GM12878 (cell line): ENCODE measurements at regions not wholly inside any gene's neighbourhood (a gene's known extent, or its start where the extent isn't known, plus 50 kb on each side); places are given as distances from the start of the nearest gene placed in this dataset.

Experiments
- ATAC-seq: fragments of 200-7000 bp; cut with Tn5 transposase; 3 replicates; pipeline ENCODE4 v1.9.1; 2020; ENCODE audit warnings: mild to moderate bottlenecking, moderate library complexity
- BruUV-seq: library from RNA; stranded (reverse); fragments of 400-500 nt; replicated peaks from 2 replicates; lab custom pipeline; 2021; lab: Mats Ljungman, UMichigan
- CTCF ChIA-PET: fragments of 300-600 bp; sonication (Branson Sonifier 250); formaldehyde crosslinking; extraction: SDS; loops from one replicate; lab custom pipeline; 2021; ENCODE audit warnings: inconsistent platforms; lab: Yijun Ruan, JAX
- POLR2A ChIA-PET: fragments of 350-600 bp; formaldehyde crosslinking; extraction: SDS; loops from one replicate; lab custom pipeline; 2021; ENCODE audit warnings: inconsistent platforms; lab: Charles Lee
- RAD21 ChIA-PET: fragments of 300-600 bp; sonication (Branson Sonifier 250); formaldehyde crosslinking; loops from one replicate; lab custom pipeline; 2023; ENCODE audit warnings: antibody characterized with exemption; ENCODE audit not compliant: unreplicated experiment; lab: Charles Lee
- SMC1A ChIA-PET: fragments of 300-600 bp; sonication (Branson Sonifier 250); formaldehyde crosslinking; loops from one replicate; lab custom pipeline; 2023; ENCODE audit not compliant: unreplicated experiment, uncharacterized antibody; lab: Charles Lee
- DNase-seq: peaks from one replicate; pipeline ENCODE4 v3.0.0-alpha.2; 2011; ENCODE audit warnings: low read depth, low spot score
- FAIRE-seq: peaks from 3 replicates; lab custom pipeline; 2011; peaks lifted over from hg19 to GRCh38; lab: Jason Lieb, UNC
- H2AFZ ChIP-seq: 2 replicates; pipeline ENCODE4 v1.6.0; 2011; ENCODE audit warnings: low read depth, low read length, control low read depth; ENCODE audit not compliant: control insufficient read depth
- H3K27ac ChIP-seq: 2 replicates; pipeline ENCODE4 v1.5.1; 2011; ENCODE audit warnings: control low read depth; ENCODE audit not compliant: control insufficient read depth, insufficient read depth
- H3K27me3 ChIP-seq, 2 experiments: replicated peaks in 1 of 2; 2 replicates each; pipeline versions ENCODE4 v1.6.0 to v1.6.1; 2011; ENCODE audit warnings: low read length in 1 of 2; ENCODE audit not compliant: control insufficient read depth in 2 of 2, insufficient read depth in 2 of 2
- H3K36me3 ChIP-seq, 2 experiments: 2 replicates each; pipeline ENCODE4 v1.5.1; 2011; ENCODE audit warnings: low read length in 1 of 2; ENCODE audit not compliant: control insufficient read depth in 2 of 2, insufficient read depth in 2 of 2
- H3K4me1 ChIP-seq: 2 replicates; pipeline ENCODE4 v1.6.1; 2011; ENCODE audit warnings: mild to moderate bottlenecking, low read length, moderate library complexity, mixed read lengths; ENCODE audit not compliant: control insufficient read depth, insufficient read depth
- H3K4me2 ChIP-seq: 2 replicates; pipeline ENCODE4 v1.6.0; 2011; ENCODE audit warnings: control low read depth; ENCODE audit not compliant: control insufficient read depth, insufficient read depth
- H3K4me3 ChIP-seq: fragments of 200-600 bp; sonication (generic); 2 replicates; pipeline ENCODE4 v1.5.1; 2016
- H3K79me2 ChIP-seq: 2 replicates; pipeline ENCODE4 v1.6.0; 2011; ENCODE audit warnings: low read length; ENCODE audit not compliant: control insufficient read depth, insufficient read depth
- H3K9ac ChIP-seq: 2 replicates; pipeline ENCODE4 v1.8.0; 2011; ENCODE audit warnings: low read length, control low read depth, mixed read lengths; ENCODE audit not compliant: control insufficient read depth, insufficient read depth
- H3K9me3 ChIP-seq: replicated peaks from 3 replicates; pipeline ENCODE4 v1.5.1; 2011; ENCODE audit warnings: mild to moderate bottlenecking, low read length; ENCODE audit not compliant: control insufficient read depth, insufficient read depth
- H4K20me1 ChIP-seq: 2 replicates; pipeline ENCODE4 v1.6.0; 2011; ENCODE audit not compliant: control insufficient read depth, insufficient read depth
- E4F1 ChIP-seq: fragments of 450-650 bp; IDR thresholded peaks from 2 replicates; pipeline ENCODE4 v1.6.1; 2018; ENCODE audit warnings: borderline replicate concordance, mild to moderate bottlenecking; ENCODE audit not compliant: partially characterized antibody
- EP300 ChIP-seq, 2 experiments: fragments of 150-350 bp in 1 of 2; IDR thresholded peaks; 2 replicates each; pipeline ENCODE4 v1.6.1; 2011 to 2012; ENCODE audit warnings: low read depth in 2 of 2, low read length in 2 of 2, borderline replicate concordance in 1 of 2, improper control_type of control experiment in 1 of 2, inconsistent platforms in 1 of 2; ENCODE audit not compliant: control insufficient read depth in 1 of 2
- EZH2 ChIP-seq: IDR thresholded peaks from 2 replicates; pipeline ENCODE4 v1.6.1; 2012; ENCODE audit warnings: low read depth, mild to moderate bottlenecking, control low read depth, inconsistent platforms, low read length, borderline replicate concordance; ENCODE audit not compliant: control insufficient read depth
- MYC ChIP-seq: IDR thresholded peaks from 2 replicates; pipeline ENCODE4 v1.6.1; 2011; ENCODE audit warnings: mild to moderate bottlenecking, low read length, moderate library complexity, inconsistent platforms; ENCODE audit not compliant: insufficient read depth, insufficient replicate concordance, insufficient read length, severe bottlenecking
- NR2C1 ChIP-seq: fragments of 450-650 bp; IDR thresholded peaks from 2 replicates; pipeline ENCODE4 v1.6.1; 2017; ENCODE audit warnings: antibody characterized with exemption, mild to moderate bottlenecking, moderate library complexity
- NRF1 ChIP-seq: conservative IDR thresholded peaks from 2 replicates; pipeline ENCODE4 v1.6.1; 2011; ENCODE audit warnings: mild to moderate bottlenecking, low read depth, low read length, improper control_type of control experiment
- PAX5 ChIP-seq: IDR thresholded peaks from 2 replicates; pipeline ENCODE4 v1.6.1; 2011; ENCODE audit warnings: low read depth, low read length, borderline replicate concordance
- POLR2A ChIP-seq: IDR thresholded peaks from 2 replicates; pipeline ENCODE4 v1.6.1; 2011; ENCODE audit warnings: low read depth, mild to moderate bottlenecking, low read length
- RAD51 ChIP-seq: fragments of 450-650 bp; IDR thresholded peaks from 2 replicates; pipeline ENCODE4 v1.6.1; 2016; ENCODE audit warnings: moderate library complexity, mild to moderate bottlenecking, inconsistent platforms
- RBBP5 ChIP-seq: fragments of 200-600 bp; sonication (generic); conservative IDR thresholded peaks from 2 replicates; pipeline ENCODE4 v1.6.1; 2016
- SREBF1 ChIP-seq: IDR thresholded peaks from 2 replicates; pipeline ENCODE4 v1.6.1; 2012; ENCODE audit warnings: mild to moderate bottlenecking, low read length
- TCF12 ChIP-seq: IDR thresholded peaks from 2 replicates; pipeline ENCODE4 v1.6.1; 2011; ENCODE audit warnings: low read depth, mild to moderate bottlenecking, low read length
- ZNF687 ChIP-seq: fragments of 450-650 bp; IDR thresholded peaks from 2 replicates; pipeline ENCODE4 v1.6.1; 2017; ENCODE audit warnings: mild to moderate bottlenecking, moderate library complexity
- ZZZ3 ChIP-seq: IDR thresholded peaks from 2 replicates; pipeline ENCODE4 v1.6.1; 2011; ENCODE audit warnings: low read depth; ENCODE audit not compliant: control insufficient read depth, insufficient read length
- WGBS: methylation state at CpG from one replicate; pipeline ENCODE4 v1.1.6; 2016; ENCODE audit warnings: low lambda C conversion rate; ENCODE audit not compliant: insufficient replicate concordance, insufficient coverage; ENCODE audit errors: missing lambda C conversion rate; 5-methylcytosine and 5-hydroxymethylcytosine counted together
- in situ Hi-C: fragments of 300-500 bp; cut with MboI; formaldehyde crosslinking; loops from 9 replicates; pipeline ENCODE4 v1.14.3; 2018; ENCODE audit warnings: mixed read lengths
- intact Hi-C: fragments of 100-400 bp; cut with micrococcal nuclease; formaldehyde crosslinking; loops from one replicate; pipeline ENCODE4 v1.14.2; 2022; ENCODE audit not compliant: unreplicated experiment

GRCh38 chr11:90947930-90948329, 725.1 kb upstream of the CHORDC1 start:
- no peaks in the 10 kb centered on the region for H3K79me2 ChIP-seq
- FAIRE-seq (no peak), ATAC-seq (no peak)
- no TSS peak for BruUV-seq
- SMC1A ChIA-PET, result no interaction called here
- H3K9ac ChIP-seq, result no peak overlapping the region
- no peak overlapping the region for H3K4me2 ChIP-seq
- no peaks in the 10 kb centered on the region for H3K27me3 ChIP-seq
- H3K27ac ChIP-seq, result no peak overlapping the region
- no peaks in the 10 kb centered on the region for H3K9me3 ChIP-seq
- no peaks in the 10 kb centered on the region for H3K36me3 ChIP-seq
- no peaks in the 10 kb centered on the region for H4K20me1 ChIP-seq
- TF ChIP-seq NR2C1 (no peak), RAD51 (no peak), ZZZ3 (no peak), POLR2A (no peak), TCF12 (no peak), SREBF1 (no peak), NRF1 (no peak), PAX5 (no peak)
- TF ChIP-seq, all 136 proteins: peak for 0
- CTCF ChIA-PET, result no interaction called here
- H3K4me3 ChIP-seq, result no peak overlapping the region
- no peak overlapping the region for H2AFZ ChIP-seq
- in situ Hi-C loops, result no loop called here
- RAD21 ChIA-PET, result no interaction called here
- no peak for DNase-seq
- H3K4me1 ChIP-seq, result no peaks in the 10 kb centered on the region
- intact Hi-C loops, result no loop called here
- POLR2A ChIA-PET, result no interaction called here

DNA sequence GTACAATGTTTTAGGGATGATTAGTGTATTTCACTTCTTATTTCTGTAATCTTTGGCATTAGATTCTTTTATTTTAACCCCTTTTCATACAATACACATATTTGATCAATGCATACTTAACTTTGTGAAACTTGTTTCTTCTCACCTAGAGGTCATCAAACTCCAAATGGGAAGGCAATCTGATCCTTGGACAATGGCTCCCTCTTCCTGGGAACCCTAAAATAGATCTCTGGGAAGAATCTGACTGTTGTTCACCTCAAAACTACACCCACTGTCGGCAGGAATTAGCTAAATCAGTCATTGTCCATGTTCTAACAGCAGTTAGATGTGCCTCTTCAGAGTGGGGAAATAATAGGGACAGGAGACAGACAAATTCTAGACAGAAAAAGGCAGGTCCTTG, 707.4 kb upstream of the CHORDC1 start:
- CTCF ChIA-PET, result no interaction called here
- no peak overlapping the region for H3K4me2 ChIP-seq
- no peaks in the 10 kb centered on the region for H3K27me3 ChIP-seq
- no peak for DNase-seq
- no peak overlapping the region for H2AFZ ChIP-seq
- intact Hi-C loops (no loop called here), in situ Hi-C loops (no loop called here)
- H3K4me3 ChIP-seq, result no peak overlapping the region
- POLR2A ChIA-PET, result no interaction called here
- FAIRE-seq, result no peak
- no peaks in the 10 kb centered on the region for H3K36me3 ChIP-seq
- no peak overlapping the region for H3K9ac ChIP-seq
- no peaks in the 10 kb centered on the region for H3K4me1 ChIP-seq
- SMC1A ChIA-PET, result no interaction called here
- RAD21 ChIA-PET, result no interaction called here
- H3K9me3 ChIP-seq, result no peaks in the 10 kb centered on the region; the same call in 2 of the 3 replicates
- WGBS, result 6% methylated on average over 1 of the region's 1 CpG
- H3K27ac ChIP-seq, result no peak overlapping the region
- no peak for ATAC-seq
- no peaks in the 10 kb centered on the region for H3K79me2 ChIP-seq
- no TSS peak for BruUV-seq
- no peaks in the 10 kb centered on the region for H4K20me1 ChIP-seq
- TF ChIP-seq E4F1, result no peak
- TF ChIP-seq EZH2, result no peak
- TF ChIP-seq ZNF687, result no peak
- TF ChIP-seq EP300 (IDR thresholded peaks at IDR 0.05; ENCODE audit: borderline replicate concordance in 1 of 2, control insufficient read depth in 1 of 2, low read depth in 2 of 2, low read length in 2 of 2), result no peak
- no peak for TF ChIP-seq RBBP5
- no peak for TF ChIP-seq MYC
